ENCODE measurements at regions not wholly inside any gene's neighbourhood (a gene's known extent, or its start where the extent isn't known, plus 50 kb on each side); places are given as distances from the start of the nearest gene placed in this dataset.

- Histone ChIP-seq H3K9me3 (ENCODE audit: control insufficient read depth in 4 of 4, low read length in 3 of 4) (peaks cover 0 to 3% (median 0%) of the 10 kb centered on the region in 4 donors), H3K9ac (ENCODE audit: low read depth in 1 of 2, low read length in 2 of 2) (no peak overlapping the region), H3K27ac (ENCODE audit: low read depth in 1 of 2, low read length in 2 of 2) (no peak overlapping the region), H3K4me3 (ENCODE audit: low read depth in 1 of 3, low read length in 3 of 3) (no peak overlapping the region), H3K27me3 (ENCODE audit: control insufficient read depth in 4 of 4, insufficient read depth in 4 of 4, low read length in 3 of 4) (no peaks in the 10 kb centered on the region), H3K36me3 (ENCODE audit: control insufficient read depth in 4 of 4, insufficient read depth in 3 of 4, low read depth in 1 of 4, low read length in 3 of 4) (no peaks in the 10 kb centered on the region), H3K4me1 (ENCODE audit: control insufficient read depth in 4 of 4, insufficient read depth in 4 of 4, low read length in 3 of 4) (no peaks in the 10 kb centered on the region)
- TF ChIP-seq ZBTB33 (IDR thresholded peaks at IDR 0.05) (no peak), RXRA (IDR thresholded peaks at IDR 0.05) (no peak), NR2F2 (IDR thresholded peaks at IDR 0.05) (no peak), JUND (IDR thresholded peaks at IDR 0.05) (no peak), GABPA (IDR thresholded peaks at IDR 0.05 in 1 of 2, conservative IDR thresholded peaks at IDR 0.05 in 1 of 2) (no peak), REST (IDR thresholded peaks at IDR 0.05) (no peak)
- no peak for DNase-seq (ENCODE audit: low spot score)
These were observed 780.7 kb downstream of the FLRT2 start for GRCh38 chr14:86310611-86311010.

- TF ChIP-seq FOXA1 (IDR thresholded peaks at IDR 0.05) (no peak), FOXA2 (IDR thresholded peaks at IDR 0.05) (no peak), NR2F2 (IDR thresholded peaks at IDR 0.05) (no peak), YY1 (IDR thresholded peaks at IDR 0.05) (no peak), HNF4G (IDR thresholded peaks at IDR 0.05) (no peak), GABPA (IDR thresholded peaks at IDR 0.05 in 1 of 2, conservative IDR thresholded peaks at IDR 0.05 in 1 of 2) (no peak), ATF3 (IDR thresholded peaks at IDR 0.05) (no peak), EGR1 (IDR thresholded peaks at IDR 0.05; ENCODE audit: low read depth in 2 of 2) (no peak), SP1 (IDR thresholded peaks at IDR 0.05) (no peak), CTCF (IDR thresholded peaks at IDR 0.05; ENCODE audit: low read depth, low read length, missing input control) (no peak), JUND (IDR thresholded peaks at IDR 0.05) (no peak), TAF1 (conservative IDR thresholded peaks at IDR 0.05) (no peak), RXRA (IDR thresholded peaks at IDR 0.05) (no peak), RAD21 (IDR thresholded peaks at IDR 0.05) (no peak), REST (IDR thresholded peaks at IDR 0.05) (no peak), MAX (IDR thresholded peaks at IDR 0.05) (no peak), HNF4A (conservative IDR thresholded peaks at IDR 0.05) (no peak), ZBTB33 (IDR thresholded peaks at IDR 0.05) (no peak)
- Histone ChIP-seq H3K4me3 (ENCODE audit: low read depth in 1 of 3, low read length in 3 of 3) (no peak overlapping the region), H3K27me3 (ENCODE audit: control insufficient read depth in 4 of 4, insufficient read depth in 4 of 4, low read length in 3 of 4) (no peaks in the 10 kb centered on the region), H3K36me3 (ENCODE audit: control insufficient read depth in 4 of 4, insufficient read depth in 3 of 4, low read depth in 1 of 4, low read length in 3 of 4) (no peaks in the 10 kb centered on the region), H3K9me3 (ENCODE audit: control insufficient read depth in 4 of 4, low read length in 3 of 4) (peaks cover 0 to 3% (median 0%) of the 10 kb centered on the region in 4 donors), H3K9ac (ENCODE audit: low read depth in 1 of 2, low read length in 2 of 2) (no peak overlapping the region), H3K27ac (ENCODE audit: low read depth in 1 of 2, low read length in 2 of 2) (no peak overlapping the region), H3K4me1 (ENCODE audit: control insufficient read depth in 4 of 4, insufficient read depth in 4 of 4, low read length in 3 of 4) (no peaks in the 10 kb centered on the region)
- DNase-seq (ENCODE audit: low spot score): no peak
- WGBS: 68% methylated on average over 6 of the region's 6 CpGs
These were observed 780.2 kb downstream of the FLRT2 start for GRCh38 chr14:86310148-86310547.
